ENCODE measurements at regions not wholly inside any gene's neighbourhood (a gene's known extent, or its start where the extent isn't known, plus 50 kb on each side); places are given as distances from the start of the nearest gene placed in this dataset.

DNA sequence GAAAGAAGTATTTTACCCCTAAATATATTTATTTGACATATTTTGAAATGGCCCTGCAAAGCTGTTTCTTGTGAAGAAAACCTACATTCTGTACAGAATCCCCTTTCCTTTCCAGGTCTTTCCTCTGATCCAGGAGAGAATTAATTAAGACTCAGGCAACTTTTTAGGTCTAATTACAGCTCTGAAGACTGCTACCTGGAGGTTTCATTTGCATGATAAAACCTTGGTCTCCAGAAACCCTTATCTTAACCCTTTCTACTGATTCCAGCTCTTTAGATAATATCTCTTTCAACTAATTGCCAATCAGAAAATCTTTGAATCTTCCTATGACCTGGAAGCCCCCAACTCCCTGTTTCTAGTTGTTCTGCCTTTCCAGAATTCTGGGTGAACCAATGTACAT is 224.0 kb downstream of the FAM47A start:
- no peak for DNase-seq (ENCODE audit: low read depth, low spot score)
- ChIA-PET POLR2A (no interaction called here), CTCF (no interaction called here)
- Histone ChIP-seq H3K27ac (ENCODE audit: low read length) (no peak overlapping the region), H3K27me3 (ENCODE audit: control insufficient read depth, insufficient read depth, low read length) (no peaks in the 10 kb centered on the region), H3K9me3 (ENCODE audit: control insufficient read depth, insufficient read depth, low read depth, low read length) (no peaks in the 10 kb centered on the region), H3K4me3 (ENCODE audit: low read depth in 2 of 2, low read length in 2 of 2) (no peak overlapping the region), H3K4me1 (ENCODE audit: control insufficient read depth, insufficient read depth, low read length) (no peaks in the 10 kb centered on the region), H3K36me3 (ENCODE audit: control insufficient read depth, insufficient read depth, low read length) (no peaks in the 10 kb centered on the region)
- intact Hi-C loops (cut with micrococcal nuclease; ENCODE audit: unreplicated experiment) (no loop called here), in situ Hi-C loops (cut with HindIII; ENCODE audit: low pct_unique_long_range_greater_than_20kb, low sequenced_read_pairs) (no loop called here)
- TF ChIP-seq CTCF (IDR thresholded peaks at IDR 0.05), result no peak
- no peak for TF ChIP-seq POLR2AphosphoS5 (IDR thresholded peaks at IDR 0.05; ENCODE audit: low read depth, low read length)
- TF ChIP-seq SIN3A (IDR thresholded peaks at IDR 0.05; ENCODE audit: borderline replicate concordance, insufficient read depth, low read depth, low read length), result no peak
- no peak for TF ChIP-seq TCF7L2 (IDR thresholded peaks at IDR 0.05; ENCODE audit: low read depth, low read length)
- TF ChIP-seq REST (IDR thresholded peaks at IDR 0.05; ENCODE audit: insufficient read depth in 1 of 2, low read depth in 2 of 2, low read length in 1 of 2), result no peak
- BruUV-seq (replicated peaks), result no TSS peak
- ATAC-seq, result no peak

- POLR2A ChIA-PET, result no interaction called here
- no TSS peak for BruUV-seq (replicated peaks)
Observed at GRCh38 chrX:33906971-33907370, 225.1 kb downstream of the FAM47A start.

More at GRCh38 chrX:33906971-33907370, 225.1 kb downstream of the FAM47A start:
- Histone ChIP-seq H3K36me3 (ENCODE audit: control insufficient read depth, insufficient read depth, low read length) (no peaks in the 10 kb centered on the region), H3K4me3 (ENCODE audit: low read depth in 2 of 2, low read length in 2 of 2) (no peak overlapping the region), H3K9me3 (ENCODE audit: control insufficient read depth, insufficient read depth, low read depth, low read length) (no peaks in the 10 kb centered on the region), H3K4me1 (ENCODE audit: control insufficient read depth, insufficient read depth, low read length) (no peaks in the 10 kb centered on the region), H3K27me3 (ENCODE audit: control insufficient read depth, insufficient read depth, low read length) (no peaks in the 10 kb centered on the region), H3K27ac (ENCODE audit: low read length) (no peak overlapping the region)
- ATAC-seq (no peak), DNase-seq (ENCODE audit: low read depth, low spot score) (no peak)
- CTCF ChIA-PET, result no interaction called here
- TF ChIP-seq TCF7L2 (IDR thresholded peaks at IDR 0.05; ENCODE audit: low read depth, low read length) (no peak), SIN3A (IDR thresholded peaks at IDR 0.05; ENCODE audit: borderline replicate concordance, insufficient read depth, low read depth, low read length) (no peak), CTCF (IDR thresholded peaks at IDR 0.05) (no peak), REST (IDR thresholded peaks at IDR 0.05; ENCODE audit: insufficient read depth in 1 of 2, low read depth in 2 of 2, low read length in 1 of 2) (no peak), POLR2AphosphoS5 (IDR thresholded peaks at IDR 0.05; ENCODE audit: low read depth, low read length) (no peak)
- in situ Hi-C loops (cut with HindIII; ENCODE audit: low pct_unique_long_range_greater_than_20kb, low sequenced_read_pairs) (no loop called here), intact Hi-C loops (cut with micrococcal nuclease; ENCODE audit: unreplicated experiment) (no loop called here)
